Karpas-422 (cell line): ENCODE measurements at regions not wholly inside any gene's neighbourhood (a gene's known extent, or its start where the extent isn't known, plus 50 kb on each side); places are given as distances from the start of the nearest gene placed in this dataset.

Experiments used
- DNase-seq: peaks from one replicate; pipeline ENCODE4 v3.0.0-alpha.2; 2015
- H2AFZ ChIP-seq: fragments of 200-600 bp; sonication (generic); 2 replicates; pipeline ENCODE4 v1.6.1; 2014; ENCODE audit warnings: antibody characterized with exemption, low read length, mixed read lengths
- H3K27ac ChIP-seq: fragments of 200-600 bp; sonication (generic); 2 replicates; pipeline ENCODE4 v1.5.1; 2014; ENCODE audit warnings: mild to moderate bottlenecking, low read length, moderate library complexity
- H3K27me3 ChIP-seq: fragments of 200-600 bp; sonication (generic); 2 replicates; pipeline ENCODE4 v1.6.1; 2014; ENCODE audit warnings: low read length, mixed read lengths
- H3K36me3 ChIP-seq: fragments of 200-600 bp; sonication (generic); 2 replicates; pipeline ENCODE4 v1.6.1; 2014; ENCODE audit warnings: low read length, mixed read lengths; ENCODE audit not compliant: insufficient read depth
- H3K4me1 ChIP-seq: fragments of 200-600 bp; sonication (generic); 2 replicates; pipeline ENCODE4 v1.6.1; 2014; ENCODE audit warnings: mild to moderate bottlenecking, low read length, mixed read lengths
- H3K4me2 ChIP-seq: fragments of 200-600 bp; sonication (generic); 2 replicates; pipeline ENCODE4 v1.6.1; 2014; ENCODE audit warnings: low read length, low read depth, mild to moderate bottlenecking; ENCODE audit not compliant: poor library complexity, severe bottlenecking
- H3K4me3 ChIP-seq: fragments of 200-600 bp; sonication (generic); 2 replicates; pipeline ENCODE4 v1.5.1; 2014; ENCODE audit warnings: mild to moderate bottlenecking, antibody characterized with exemption, low read length, mixed read lengths
- H3K79me2 ChIP-seq: fragments of 200-600 bp; sonication (generic); 2 replicates; pipeline ENCODE4 v1.6.1; 2014; ENCODE audit warnings: mild to moderate bottlenecking, low read length, mixed read lengths
- H3K9ac ChIP-seq: fragments of 200-600 bp; sonication (generic); 2 replicates; pipeline ENCODE4 v1.6.0; 2014; ENCODE audit warnings: low read length
- H3K9me2 ChIP-seq: fragments of 200-600 bp; sonication (generic), shearing (Covaris generic); replicated peaks from 2 replicates; pipeline ENCODE4 v1.6.0; 2014; ENCODE audit warnings: mild to moderate bottlenecking, low read length, moderate library complexity; ENCODE audit not compliant: insufficient read depth
- H3K9me3 ChIP-seq: fragments of 300-700, 200-600 bp; sonication (generic); 2 replicates; pipeline ENCODE4 v1.6.1; 2014; ENCODE audit warnings: low read length, mixed read lengths
- H4K20me1 ChIP-seq: fragments of 200-600 bp; sonication (generic); 2 replicates; pipeline ENCODE4 v1.6.1; 2014; ENCODE audit warnings: mild to moderate bottlenecking, antibody characterized with exemption, low read length, low read depth; ENCODE audit not compliant: insufficient read depth

- Histone ChIP-seq H2AFZ (no peak overlapping the region), H3K36me3 (no peaks in the 10 kb centered on the region), H3K27ac (no peak overlapping the region), H3K9me3 (peaks cover 38% of the 10 kb centered on the region), H3K4me3 (no peak overlapping the region), H3K9me2 (no peaks in the 10 kb centered on the region), H3K4me2 (no peak overlapping the region), H3K4me1 (no peaks in the 10 kb centered on the region), H3K27me3 (no peaks in the 10 kb centered on the region), H4K20me1 (no peaks in the 10 kb centered on the region), H3K9ac (no peak overlapping the region), H3K79me2 (no peaks in the 10 kb centered on the region)
- DNase-seq, result no peak
Measured at GRCh38 chr21:19692231-19692630, 1288.6 kb upstream of the TMPRSS15 start.

- Histone ChIP-seq H3K9me3 (peaks cover 61% of the 10 kb centered on the region), H2AFZ (no peak overlapping the region), H3K9me2 (no peaks in the 10 kb centered on the region), H3K27me3 (no peaks in the 10 kb centered on the region), H4K20me1 (no peaks in the 10 kb centered on the region), H3K27ac (no peak overlapping the region), H3K4me3 (no peak overlapping the region), H3K36me3 (no peaks in the 10 kb centered on the region), H3K79me2 (no peaks in the 10 kb centered on the region), H3K9ac (no peak overlapping the region), H3K4me1 (no peaks in the 10 kb centered on the region), H3K4me2 (no peak overlapping the region)
- no peak for DNase-seq
Measured at GRCh38 chr21:19695796-19696195, 1292.2 kb upstream of the TMPRSS15 start.

- Histone ChIP-seq H3K9ac (no peak overlapping the region), H3K27me3 (no peaks in the 10 kb centered on the region), H2AFZ (no peak overlapping the region), H3K27ac (no peak overlapping the region), H3K9me3 (peaks cover 48% of the 10 kb centered on the region), H3K4me3 (no peak overlapping the region), H3K9me2 (no peaks in the 10 kb centered on the region), H3K79me2 (no peaks in the 10 kb centered on the region), H3K4me1 (no peaks in the 10 kb centered on the region), H3K36me3 (no peaks in the 10 kb centered on the region), H3K4me2 (no peak overlapping the region), H4K20me1 (no peaks in the 10 kb centered on the region)
- no peak for DNase-seq
Measured at GRCh38 chr21:19700476-19700875, 1296.9 kb upstream of the TMPRSS15 start.

GRCh38 chr21:19702726-19703125 is 1295.5 kb upstream of the NCAM2 start:
- DNase-seq, result no peak
- H4K20me1 ChIP-seq, result no peaks in the 10 kb centered on the region
- no peaks in the 10 kb centered on the region for H3K36me3 ChIP-seq
- peaks cover 46% of the 10 kb centered on the region for H3K9me3 ChIP-seq
- H3K4me2 ChIP-seq, result no peak overlapping the region
- H3K9ac ChIP-seq, result no peak overlapping the region
- H3K79me2 ChIP-seq, result no peaks in the 10 kb centered on the region
- no peak overlapping the region for H3K27ac ChIP-seq
- no peaks in the 10 kb centered on the region for H3K4me1 ChIP-seq
- no peak overlapping the region for H2AFZ ChIP-seq
- H3K9me2 ChIP-seq, result no peaks in the 10 kb centered on the region
- H3K27me3 ChIP-seq, result no peaks in the 10 kb centered on the region
- H3K4me3 ChIP-seq, result no peak overlapping the region

GRCh38 chr21:19704832-19705231 is 1293.4 kb upstream of the NCAM2 start:
- no peaks in the 10 kb centered on the region for H4K20me1 ChIP-seq
- H3K79me2 ChIP-seq, result no peaks in the 10 kb centered on the region
- H3K27me3 ChIP-seq, result no peaks in the 10 kb centered on the region
- no peak overlapping the region for H3K27ac ChIP-seq
- no peak for DNase-seq
- H3K4me2 ChIP-seq, result no peak overlapping the region
- H2AFZ ChIP-seq, result no peak overlapping the region
- no peaks in the 10 kb centered on the region for H3K9me2 ChIP-seq
- H3K9me3 ChIP-seq, result peaks cover 38% of the 10 kb centered on the region
- H3K4me1 ChIP-seq, result no peaks in the 10 kb centered on the region
- no peak overlapping the region for H3K9ac ChIP-seq
- H3K4me3 ChIP-seq, result no peak overlapping the region
- no peaks in the 10 kb centered on the region for H3K36me3 ChIP-seq

- DNase-seq, result no peak
- Histone ChIP-seq H3K9me2 (no peaks in the 10 kb centered on the region), H3K9me3 (peaks cover 47% of the 10 kb centered on the region), H4K20me1 (no peaks in the 10 kb centered on the region), H3K27ac (no peak overlapping the region), H3K27me3 (no peaks in the 10 kb centered on the region), H3K9ac (no peak overlapping the region), H2AFZ (no peak overlapping the region), H3K4me1 (no peaks in the 10 kb centered on the region), H3K4me2 (no peak overlapping the region), H3K36me3 (no peaks in the 10 kb centered on the region), H3K4me3 (no peak overlapping the region), H3K79me2 (no peaks in the 10 kb centered on the region)
Measured at GRCh38 chr21:19712441-19712840, 1285.8 kb upstream of the NCAM2 start.

GRCh38 chr21:19713313-19713712 is 1284.9 kb upstream of the NCAM2 start:
- Histone ChIP-seq H3K27ac (no peak overlapping the region), H2AFZ (no peak overlapping the region)

GRCh38 chr21:19724081-19724480 is 1274.1 kb upstream of the NCAM2 start:
- H3K79me2 ChIP-seq, result no peaks in the 10 kb centered on the region
- H3K9ac ChIP-seq, result no peak overlapping the region
- H4K20me1 ChIP-seq, result no peaks in the 10 kb centered on the region
- no peak overlapping the region for H3K27ac ChIP-seq
- no peaks in the 10 kb centered on the region for H3K4me1 ChIP-seq
- H3K9me3 ChIP-seq, result peaks cover 48% of the 10 kb centered on the region
- DNase-seq, result no peak
- H3K9me2 ChIP-seq, result no peaks in the 10 kb centered on the region
- H3K4me3 ChIP-seq, result no peak overlapping the region
- no peaks in the 10 kb centered on the region for H3K27me3 ChIP-seq
- no peak overlapping the region for H3K4me2 ChIP-seq
- H3K36me3 ChIP-seq, result no peaks in the 10 kb centered on the region
- H2AFZ ChIP-seq, result no peak overlapping the region

More at GRCh38 chr21:19713313-19713712, 1284.9 kb upstream of the NCAM2 start:
- H3K4me2 ChIP-seq, result no peak overlapping the region
- no peak overlapping the region for H3K4me3 ChIP-seq
- H3K4me1 ChIP-seq, result no peaks in the 10 kb centered on the region
- H3K9ac ChIP-seq, result no peak overlapping the region
- H3K9me2 ChIP-seq, result no peaks in the 10 kb centered on the region
- DNase-seq, result no peak
- H3K36me3 ChIP-seq, result no peaks in the 10 kb centered on the region
- H3K79me2 ChIP-seq, result no peaks in the 10 kb centered on the region
- no peaks in the 10 kb centered on the region for H4K20me1 ChIP-seq
- no peaks in the 10 kb centered on the region for H3K27me3 ChIP-seq
- peaks cover 42% of the 10 kb centered on the region for H3K9me3 ChIP-seq

GRCh38 chr21:19731251-19731650 is 1267.0 kb upstream of the NCAM2 start:
- DNase-seq, result no peak
- H2AFZ ChIP-seq, result no peak overlapping the region

More at GRCh38 chr21:19731251-19731650, 1267.0 kb upstream of the NCAM2 start:
- Histone ChIP-seq H3K79me2 (no peaks in the 10 kb centered on the region), H3K4me3 (no peak overlapping the region), H3K9ac (no peak overlapping the region), H3K4me1 (no peaks in the 10 kb centered on the region), H3K27ac (no peak overlapping the region), H4K20me1 (no peaks in the 10 kb centered on the region), H3K9me3 (peaks cover 23% of the 10 kb centered on the region), H3K4me2 (no peak overlapping the region), H3K9me2 (no peaks in the 10 kb centered on the region), H3K36me3 (no peaks in the 10 kb centered on the region), H3K27me3 (no peaks in the 10 kb centered on the region)
